ENCODE measurements at regions not wholly inside any gene's neighbourhood (a gene's known extent, or its start where the extent isn't known, plus 50 kb on each side); places are given as distances from the start of the nearest gene placed in this dataset.

- Histone ChIP-seq H3K4me1 (ENCODE audit: insufficient read depth, low read length) (no peaks in the 10 kb centered on the region), H3K27ac (ENCODE audit: low read length) (no peak overlapping the region), H3K9ac (ENCODE audit: low read depth, low read length) (no peak overlapping the region), H3K36me3 (ENCODE audit: insufficient read depth, low read length) (no peaks in the 10 kb centered on the region), H2AFZ (ENCODE audit: low read depth, low read length) (no peak overlapping the region), H4K20me1 (ENCODE audit: insufficient read depth, low read length) (no peaks in the 10 kb centered on the region; the same call in 1 of the 2 replicates), H3K27me3 (ENCODE audit: insufficient read depth, low read length, poor library complexity) (peaks cover 51% of the 10 kb centered on the region), H3K4me3 (ENCODE audit: low read depth in 1 of 2, low read length in 2 of 2) (no peak overlapping the region), H3K9me3 (ENCODE audit: insufficient read depth, low read length, severe bottlenecking) (no peaks in the 10 kb centered on the region), H3K79me2 (ENCODE audit: insufficient read depth, low read length) (no peaks in the 10 kb centered on the region), H3K4me2 (ENCODE audit: insufficient read depth, low read length) (no peak overlapping the region)
- DNase-seq, result no peak
- TF ChIP-seq EZH2 (IDR thresholded peaks at IDR 0.05; ENCODE audit: borderline replicate concordance, low read depth, low read length, severe bottlenecking) (no peak), CTCF (IDR thresholded peaks at IDR 0.05; ENCODE audit: borderline replicate concordance, extremely low read depth, low read length, poor library complexity, severe bottlenecking) (no peak)
- no peak for ATAC-seq (ENCODE audit: insufficient read depth, low read depth)
Measured at GRCh38 chr11:45412051-45412471, 125.9 kb upstream of the SYT13 start.

GRCh38 chr11:45411228-45411946 lies 125.2 kb upstream of the SYT13 start:
- no peaks in the 10 kb centered on the region for H3K79me2 ChIP-seq (ENCODE audit: insufficient read depth, low read length)
- no peak overlapping the region for H3K4me3 ChIP-seq (ENCODE audit: low read depth in 1 of 2, low read length in 2 of 2)
- H3K27me3 ChIP-seq (ENCODE audit: insufficient read depth, low read length, poor library complexity), result peaks cover 51% of the 10 kb centered on the region
- no peak overlapping the region for H3K9ac ChIP-seq (ENCODE audit: low read depth, low read length)
- DNase-seq (no peak), ATAC-seq (ENCODE audit: insufficient read depth, low read depth) (no peak)
- no peaks in the 10 kb centered on the region; the same call in 1 of the 2 replicates for H4K20me1 ChIP-seq (ENCODE audit: insufficient read depth, low read length)
- H3K9me3 ChIP-seq (ENCODE audit: insufficient read depth, low read length, severe bottlenecking), result no peaks in the 10 kb centered on the region
- no peak overlapping the region for H3K27ac ChIP-seq (ENCODE audit: low read length)
- no peaks in the 10 kb centered on the region for H3K4me1 ChIP-seq (ENCODE audit: insufficient read depth, low read length)
- H3K4me2 ChIP-seq (ENCODE audit: insufficient read depth, low read length), result no peak overlapping the region
- no peaks in the 10 kb centered on the region for H3K36me3 ChIP-seq (ENCODE audit: insufficient read depth, low read length)
- no peak overlapping the region for H2AFZ ChIP-seq (ENCODE audit: low read depth, low read length)
- TF ChIP-seq CTCF (IDR thresholded peaks at IDR 0.05; ENCODE audit: borderline replicate concordance, extremely low read depth, low read length, poor library complexity, severe bottlenecking) (no peak), EZH2 (IDR thresholded peaks at IDR 0.05; ENCODE audit: borderline replicate concordance, low read depth, low read length, severe bottlenecking) (no peak)

GRCh38 chr11:45410391-45411227 lies 124.5 kb upstream of the SYT13 start:
- Histone ChIP-seq H3K27ac (ENCODE audit: low read length) (no peak overlapping the region), H3K27me3 (ENCODE audit: insufficient read depth, low read length, poor library complexity) (peaks cover 57% of the 10 kb centered on the region), H3K4me1 (ENCODE audit: insufficient read depth, low read length) (no peaks in the 10 kb centered on the region), H3K79me2 (ENCODE audit: insufficient read depth, low read length) (no peaks in the 10 kb centered on the region), H3K9ac (ENCODE audit: low read depth, low read length) (no peak overlapping the region), H3K4me2 (ENCODE audit: insufficient read depth, low read length) (no peak overlapping the region), H3K4me3 (ENCODE audit: low read depth in 1 of 2, low read length in 2 of 2) (no peak overlapping the region), H4K20me1 (ENCODE audit: insufficient read depth, low read length) (no peaks in the 10 kb centered on the region; the same call in 1 of the 2 replicates), H3K36me3 (ENCODE audit: insufficient read depth, low read length) (no peaks in the 10 kb centered on the region), H2AFZ (ENCODE audit: low read depth, low read length) (no peak overlapping the region), H3K9me3 (ENCODE audit: insufficient read depth, low read length, severe bottlenecking) (no peaks in the 10 kb centered on the region)
- no peak for DNase-seq
- TF ChIP-seq EZH2 (IDR thresholded peaks at IDR 0.05; ENCODE audit: borderline replicate concordance, low read depth, low read length, severe bottlenecking) (no peak), CTCF (IDR thresholded peaks at IDR 0.05; ENCODE audit: borderline replicate concordance, extremely low read depth, low read length, poor library complexity, severe bottlenecking) (no peak)
- ATAC-seq (ENCODE audit: insufficient read depth, low read depth), result no peak

All from DND-41 (cell line).